Karpas-422 (cell line): ENCODE measurements at regions not wholly inside any gene's neighbourhood (a gene's known extent, or its start where the extent isn't known, plus 50 kb on each side); places are given as distances from the start of the nearest gene placed in this dataset.
"Not testable (repeated sequence)": the region's sequence is repeated elsewhere in the genome, so short reads cannot be mapped to it uniquely, and the experiment has no call there.

Source experiments
- DNase-seq: peaks from one replicate; pipeline ENCODE4 v3.0.0-alpha.2; 2015
- H2AFZ ChIP-seq: fragments of 200-600 bp; sonication (generic); 2 replicates; pipeline ENCODE4 v1.6.1; 2014; ENCODE audit warnings: antibody characterized with exemption, low read length, mixed read lengths
- H3K27ac ChIP-seq: fragments of 200-600 bp; sonication (generic); 2 replicates; pipeline ENCODE4 v1.5.1; 2014; ENCODE audit warnings: mild to moderate bottlenecking, low read length, moderate library complexity
- H3K27me3 ChIP-seq: fragments of 200-600 bp; sonication (generic); 2 replicates; pipeline ENCODE4 v1.6.1; 2014; ENCODE audit warnings: low read length, mixed read lengths
- H3K36me3 ChIP-seq: fragments of 200-600 bp; sonication (generic); 2 replicates; pipeline ENCODE4 v1.6.1; 2014; ENCODE audit warnings: low read length, mixed read lengths; ENCODE audit not compliant: insufficient read depth
- H3K4me1 ChIP-seq: fragments of 200-600 bp; sonication (generic); 2 replicates; pipeline ENCODE4 v1.6.1; 2014; ENCODE audit warnings: mild to moderate bottlenecking, low read length, mixed read lengths
- H3K4me2 ChIP-seq: fragments of 200-600 bp; sonication (generic); 2 replicates; pipeline ENCODE4 v1.6.1; 2014; ENCODE audit warnings: low read length, low read depth, mild to moderate bottlenecking; ENCODE audit not compliant: poor library complexity, severe bottlenecking
- H3K4me3 ChIP-seq: fragments of 200-600 bp; sonication (generic); 2 replicates; pipeline ENCODE4 v1.5.1; 2014; ENCODE audit warnings: mild to moderate bottlenecking, antibody characterized with exemption, low read length, mixed read lengths
- H3K79me2 ChIP-seq: fragments of 200-600 bp; sonication (generic); 2 replicates; pipeline ENCODE4 v1.6.1; 2014; ENCODE audit warnings: mild to moderate bottlenecking, low read length, mixed read lengths
- H3K9ac ChIP-seq: fragments of 200-600 bp; sonication (generic); 2 replicates; pipeline ENCODE4 v1.6.0; 2014; ENCODE audit warnings: low read length
- H3K9me2 ChIP-seq: fragments of 200-600 bp; sonication (generic), shearing (Covaris generic); replicated peaks from 2 replicates; pipeline ENCODE4 v1.6.0; 2014; ENCODE audit warnings: mild to moderate bottlenecking, low read length, moderate library complexity; ENCODE audit not compliant: insufficient read depth
- H3K9me3 ChIP-seq: fragments of 300-700, 200-600 bp; sonication (generic); 2 replicates; pipeline ENCODE4 v1.6.1; 2014; ENCODE audit warnings: low read length, mixed read lengths
- H4K20me1 ChIP-seq: fragments of 200-600 bp; sonication (generic); 2 replicates; pipeline ENCODE4 v1.6.1; 2014; ENCODE audit warnings: mild to moderate bottlenecking, antibody characterized with exemption, low read length, low read depth; ENCODE audit not compliant: insufficient read depth

DNA sequence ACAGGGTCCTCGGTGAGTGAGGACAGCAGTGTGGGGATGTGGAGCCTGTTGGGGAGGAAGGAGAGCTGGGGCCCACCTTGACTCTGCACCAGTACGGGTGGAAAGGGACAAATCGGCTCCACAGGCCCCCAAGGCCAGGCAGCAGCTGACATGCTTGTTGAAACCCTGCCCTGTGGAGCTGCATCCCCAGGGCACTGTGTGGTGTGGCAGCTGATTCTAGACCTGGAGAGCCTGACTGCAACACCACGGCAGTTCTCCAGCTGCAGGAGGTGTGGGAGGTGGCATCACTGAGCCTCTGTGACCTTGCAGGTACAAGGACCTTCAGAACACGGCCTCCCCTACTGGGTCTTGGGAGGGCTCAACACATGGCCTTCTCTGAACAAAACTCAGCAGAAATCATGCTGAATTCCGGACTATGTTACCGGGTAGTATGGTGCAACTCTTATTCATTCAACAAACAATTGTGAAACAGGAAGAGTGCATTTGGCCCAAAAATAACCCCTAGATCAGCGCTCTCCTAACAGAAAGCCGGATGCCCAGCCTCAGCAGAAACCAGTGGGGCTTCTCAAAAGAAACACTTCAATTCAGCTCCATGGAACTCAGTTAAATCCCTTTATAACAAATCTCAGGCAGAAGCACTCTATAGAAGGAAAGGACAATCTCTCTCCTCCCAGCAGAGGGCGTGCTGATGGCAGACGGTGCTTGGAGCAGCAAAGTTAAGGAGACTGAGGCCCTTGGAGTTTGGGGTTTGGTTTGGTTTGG is 104.4 kb upstream of the SALL3 start:
- DNase-seq = peak; percentile 81
- no peak overlapping the region for H3K4me2 ChIP-seq

DNA sequence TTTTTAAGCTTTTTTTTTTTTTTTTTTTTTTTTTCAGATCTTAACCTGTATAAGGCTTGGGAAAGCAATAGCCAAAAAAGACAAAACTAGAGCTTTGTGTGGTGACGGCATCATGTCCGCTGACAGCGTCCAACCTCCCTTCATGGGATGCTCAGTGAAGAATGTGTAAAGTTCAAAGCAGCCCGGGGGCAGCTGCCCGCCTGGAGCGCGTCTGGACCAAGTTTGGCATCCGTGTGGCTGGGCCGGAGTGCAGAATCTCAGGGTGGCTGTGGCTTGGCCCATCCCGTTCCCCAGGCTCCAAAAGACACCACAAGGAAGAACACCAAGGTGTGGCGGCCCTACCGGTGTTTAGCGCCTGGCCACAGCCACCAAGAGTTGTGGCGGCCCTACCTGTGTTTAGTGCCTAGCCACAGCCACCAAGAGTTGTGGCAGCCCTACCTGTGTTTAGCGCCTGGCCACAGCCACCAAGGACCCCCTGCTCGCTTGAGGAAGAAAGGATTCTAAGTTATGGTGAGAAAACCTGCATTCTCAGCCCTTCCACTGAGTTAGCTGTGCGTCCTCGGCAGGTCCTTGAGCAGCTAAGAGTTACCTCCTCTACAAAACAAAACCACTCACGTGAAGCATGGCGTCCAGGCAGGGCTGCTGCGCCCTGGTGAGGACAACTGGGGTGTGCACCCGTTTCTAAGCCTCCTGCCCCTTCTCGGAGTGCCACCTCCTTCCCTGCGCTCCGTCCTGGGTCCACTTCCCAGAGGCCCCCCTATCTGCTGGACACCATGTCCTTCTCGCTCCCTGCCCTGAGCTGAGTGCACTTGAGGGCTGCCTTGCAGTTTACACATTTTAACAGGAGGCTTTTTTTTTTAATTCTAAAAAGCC is 103.6 kb upstream of the SALL3 start:
- H4K20me1 ChIP-seq = no peaks in the 10 kb centered on the region
- DNase-seq = no peak
- no peak overlapping the region for H3K4me2 ChIP-seq
- H3K79me2 ChIP-seq = no peaks in the 10 kb centered on the region
- H3K27ac ChIP-seq = no peak overlapping the region
- no peaks in the 10 kb centered on the region for H3K4me1 ChIP-seq
- no peak overlapping the region for H3K9ac ChIP-seq
- no peak overlapping the region for H3K4me3 ChIP-seq
- H2AFZ ChIP-seq = no peak overlapping the region
- no peaks in the 10 kb centered on the region for H3K36me3 ChIP-seq
- no peaks in the 10 kb centered on the region for H3K9me2 ChIP-seq
- H3K9me3 ChIP-seq = no peaks in the 10 kb centered on the region
- no peaks in the 10 kb centered on the region for H3K27me3 ChIP-seq

More for the DNA sequence above, 104.4 kb upstream of the SALL3 start:
- no peaks in the 10 kb centered on the region for H3K4me1 ChIP-seq
- no peak overlapping the region for H3K27ac ChIP-seq
- H2AFZ ChIP-seq = no peak overlapping the region
- H3K79me2 ChIP-seq = no peaks in the 10 kb centered on the region
- no peaks in the 10 kb centered on the region for H4K20me1 ChIP-seq
- H3K9ac ChIP-seq = no peak overlapping the region
- H3K27me3 ChIP-seq = no peaks in the 10 kb centered on the region
- no peaks in the 10 kb centered on the region for H3K36me3 ChIP-seq
- no peaks in the 10 kb centered on the region for H3K9me2 ChIP-seq
- H3K9me3 ChIP-seq = no peaks in the 10 kb centered on the region
- no peak overlapping the region for H3K4me3 ChIP-seq

DNA sequence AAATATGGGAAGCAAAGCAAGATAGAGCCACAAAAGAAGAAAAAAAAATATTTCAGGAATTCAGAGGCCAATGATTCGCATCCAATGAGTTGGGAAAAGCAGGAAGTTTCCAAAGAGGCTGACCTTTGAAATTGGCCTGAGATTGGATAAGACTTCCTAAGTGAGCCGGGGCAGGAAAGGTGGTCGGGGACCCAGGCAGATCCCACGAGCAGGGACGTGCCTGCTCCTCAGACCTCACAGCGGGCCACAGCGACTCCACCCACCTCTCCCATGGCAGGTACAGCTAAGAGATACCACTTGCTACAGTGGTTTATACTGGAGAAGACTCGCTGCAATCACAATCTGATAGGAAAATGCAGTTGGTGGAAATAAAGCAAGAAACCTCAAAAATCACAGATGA is 102.8 kb upstream of the SALL3 start:
- no peaks in the 10 kb centered on the region for H3K9me3 ChIP-seq
- no peak overlapping the region for H3K27ac ChIP-seq
- H3K9ac ChIP-seq = no peak overlapping the region
- H4K20me1 ChIP-seq = no peaks in the 10 kb centered on the region
- H3K36me3 ChIP-seq = no peaks in the 10 kb centered on the region
- no peaks in the 10 kb centered on the region for H3K27me3 ChIP-seq
- H3K4me2 ChIP-seq = no peak overlapping the region
- H2AFZ ChIP-seq = no peak overlapping the region
- no peaks in the 10 kb centered on the region for H3K4me1 ChIP-seq
- no peaks in the 10 kb centered on the region for H3K79me2 ChIP-seq
- no peaks in the 10 kb centered on the region for H3K9me2 ChIP-seq
- no peak for DNase-seq
- no peak overlapping the region for H3K4me3 ChIP-seq

DNA sequence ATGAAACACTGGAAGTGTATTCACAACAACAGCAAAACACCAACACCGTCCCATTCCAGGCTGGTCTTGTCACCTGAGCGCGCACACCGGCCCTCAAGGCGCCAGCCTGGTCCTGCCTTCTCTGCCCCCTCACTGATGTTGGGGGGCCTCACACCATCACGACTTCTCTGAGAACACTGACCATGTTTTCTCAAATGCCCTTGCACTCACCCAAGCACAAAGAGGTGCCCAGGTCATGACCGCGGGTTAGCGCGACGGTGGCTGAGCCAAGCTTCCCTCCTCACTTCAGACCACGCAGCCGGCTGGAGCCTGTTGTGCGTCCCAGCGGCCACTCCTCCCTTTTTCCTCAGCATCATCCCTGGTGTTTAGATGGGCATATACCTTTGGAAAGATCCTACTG is 101.3 kb upstream of the SALL3 start:
- H4K20me1 ChIP-seq = no peaks in the 10 kb centered on the region
- H3K4me2 ChIP-seq = no peak overlapping the region
- no peaks in the 10 kb centered on the region for H3K4me1 ChIP-seq
- no peak overlapping the region for H2AFZ ChIP-seq
- DNase-seq = no peak
- no peaks in the 10 kb centered on the region for H3K9me3 ChIP-seq
- H3K4me3 ChIP-seq = no peak overlapping the region
- H3K79me2 ChIP-seq = no peaks in the 10 kb centered on the region
- no peak overlapping the region for H3K27ac ChIP-seq
- H3K9ac ChIP-seq = no peak overlapping the region
- H3K27me3 ChIP-seq = no peaks in the 10 kb centered on the region
- H3K9me2 ChIP-seq = no peaks in the 10 kb centered on the region
- no peaks in the 10 kb centered on the region for H3K36me3 ChIP-seq

DNA sequence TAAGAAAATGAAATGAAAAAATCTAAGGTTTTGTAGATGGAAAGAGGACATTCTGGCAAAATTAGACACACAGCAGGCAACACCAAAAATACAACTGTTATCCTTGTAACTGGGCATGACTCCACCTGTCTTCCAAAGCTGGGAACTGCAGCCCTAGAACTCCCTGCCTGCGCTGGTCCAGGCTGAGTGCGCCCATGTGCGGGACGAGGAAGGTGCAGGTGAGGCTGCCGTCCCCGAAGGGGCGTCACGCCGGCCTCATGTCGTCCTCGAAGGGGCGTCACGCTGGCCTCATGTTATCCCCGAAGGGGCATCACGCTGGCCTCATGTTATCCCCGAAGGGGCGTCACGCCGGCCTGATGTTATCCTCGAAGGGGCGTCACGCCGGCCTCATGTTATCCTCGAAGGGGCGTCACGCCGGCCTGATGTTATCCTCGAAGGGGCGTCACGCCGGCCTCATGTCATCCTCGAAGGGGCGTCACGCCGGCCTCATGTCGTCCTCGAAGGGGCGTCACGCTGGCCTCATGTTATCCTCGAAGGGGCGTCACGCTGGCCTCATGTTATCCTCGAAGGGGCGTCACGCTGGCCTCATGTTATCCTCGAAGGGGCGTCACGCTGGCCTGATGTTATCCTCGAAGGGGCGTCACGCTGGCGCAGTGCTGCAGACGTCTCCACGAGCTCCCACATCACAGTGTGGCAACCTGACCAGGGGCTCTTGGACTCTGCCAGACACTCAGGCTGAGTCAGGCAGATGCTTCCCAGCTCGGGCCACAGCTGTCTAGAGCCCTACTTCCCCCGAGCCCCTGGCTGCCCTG is 100.3 kb upstream of the SALL3 start:
- H3K9me2 ChIP-seq, H3K4me3 ChIP-seq, H3K4me1 ChIP-seq, H3K9me3 ChIP-seq, H3K4me2 ChIP-seq, H3K79me2 ChIP-seq, H4K20me1 ChIP-seq, H3K27me3 ChIP-seq, H3K36me3 ChIP-seq, H2AFZ ChIP-seq, H3K27ac ChIP-seq, H3K9ac ChIP-seq: not testable (repeated sequence)
- DNase-seq = peak; percentile 70

DNA sequence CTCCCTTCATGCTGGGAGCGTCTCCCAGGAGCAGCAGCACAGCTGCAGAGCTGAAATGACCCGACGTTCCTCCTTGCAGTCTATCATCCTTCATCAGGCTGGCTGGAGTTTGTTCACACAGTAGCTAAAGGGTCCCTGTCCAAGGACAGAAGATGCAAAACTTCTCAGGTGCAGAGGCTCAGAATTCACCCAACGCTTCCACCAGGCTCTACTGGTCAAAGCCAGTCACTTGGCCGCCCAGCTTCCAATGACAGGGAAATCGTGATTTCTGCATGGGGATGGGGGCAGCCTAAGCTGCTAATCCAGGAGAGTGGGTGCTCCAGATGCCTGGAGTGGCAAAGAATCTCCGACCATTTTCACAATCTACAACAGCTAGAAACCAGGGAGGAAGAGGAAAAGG is 97.0 kb upstream of the SALL3 start:
- H4K20me1 ChIP-seq = no peaks in the 10 kb centered on the region
- no peak overlapping the region for H3K27ac ChIP-seq
- DNase-seq = no peak
- H3K4me3 ChIP-seq = no peak overlapping the region
- no peaks in the 10 kb centered on the region for H3K9me2 ChIP-seq
- no peaks in the 10 kb centered on the region for H3K79me2 ChIP-seq
- H3K36me3 ChIP-seq = no peaks in the 10 kb centered on the region
- H3K27me3 ChIP-seq = 0 out of 2 replicates have a peak, but pooled peaks cover 4% of the 10 kb centered on the region
- H3K9ac ChIP-seq = no peak overlapping the region
- no peak overlapping the region for H2AFZ ChIP-seq
- no peaks in the 10 kb centered on the region for H3K4me1 ChIP-seq
- no peak overlapping the region for H3K4me2 ChIP-seq
- peaks cover 8% of the 10 kb centered on the region for H3K9me3 ChIP-seq

DNA sequence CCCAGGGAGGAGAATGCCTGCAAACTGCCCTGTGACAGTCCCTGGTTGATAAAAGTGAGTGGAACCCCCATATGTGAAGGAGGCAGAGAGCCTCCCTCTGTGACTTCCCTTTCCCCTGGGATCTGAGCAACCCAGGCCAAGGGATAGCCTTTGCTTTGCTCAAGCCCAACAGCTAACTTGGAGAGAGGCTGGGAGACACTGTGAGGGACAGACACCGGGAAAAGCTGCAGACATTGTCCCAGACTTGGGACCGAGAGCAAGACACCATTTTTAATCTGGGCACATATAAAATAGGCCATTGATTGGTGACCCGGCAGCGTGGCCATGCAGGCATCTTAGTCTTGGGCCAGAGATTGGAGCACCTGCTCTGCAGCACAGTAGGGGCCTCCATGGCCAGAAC is 96.1 kb upstream of the SALL3 start:
- H3K9me3 ChIP-seq = peaks cover 8% of the 10 kb centered on the region
- no peaks in the 10 kb centered on the region for H3K36me3 ChIP-seq
- no peak overlapping the region for H3K4me3 ChIP-seq
- H3K27ac ChIP-seq = no peak overlapping the region
- H3K79me2 ChIP-seq = no peaks in the 10 kb centered on the region
- 0 out of 2 replicates have a peak, but pooled peaks cover 4% of the 10 kb centered on the region for H3K27me3 ChIP-seq
- H3K4me2 ChIP-seq = no peak overlapping the region
- H4K20me1 ChIP-seq = no peaks in the 10 kb centered on the region
- no peaks in the 10 kb centered on the region for H3K4me1 ChIP-seq
- H2AFZ ChIP-seq = no peak overlapping the region
- no peak overlapping the region for H3K9ac ChIP-seq
- no peak for DNase-seq
- H3K9me2 ChIP-seq = no peaks in the 10 kb centered on the region

DNA sequence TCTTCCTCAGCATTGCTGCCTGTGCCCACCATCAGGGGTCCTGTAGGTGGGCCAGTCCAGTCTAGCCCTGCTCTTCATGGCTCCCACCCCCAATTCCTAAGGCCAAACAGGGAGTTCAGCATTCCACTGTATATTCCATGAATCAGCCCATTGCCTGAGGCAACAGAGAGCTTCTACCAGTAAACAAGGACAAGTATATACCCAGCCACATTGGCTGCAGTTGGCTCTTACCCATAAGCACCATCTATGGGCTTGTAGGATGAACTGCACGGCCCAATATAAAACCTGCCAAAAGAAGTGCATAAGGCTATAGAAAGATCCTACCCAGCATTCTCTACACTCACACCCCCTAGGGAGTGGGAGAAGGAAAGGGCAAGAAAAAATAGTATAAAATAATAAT is 95.1 kb upstream of the SALL3 start:
- Histone ChIP-seq H3K36me3 (no peaks in the 10 kb centered on the region; the same call in 1 of the 2 replicates), H3K9me3 (peaks cover 16% of the 10 kb centered on the region), H3K9me2 (no peaks in the 10 kb centered on the region), H3K27me3 (peaks cover 8% of the 10 kb centered on the region; the same call in 1 of the 2 replicates), H3K4me2 (no peak overlapping the region), H3K79me2 (no peaks in the 10 kb centered on the region), H3K9ac (no peak overlapping the region), H2AFZ (no peak overlapping the region), H3K4me3 (no peak overlapping the region), H3K4me1 (no peaks in the 10 kb centered on the region), H3K27ac (no peak overlapping the region), H4K20me1 (no peaks in the 10 kb centered on the region)
- DNase-seq = peak; percentile 63
